HepG2 (cell line): ENCODE measurements at regions not wholly inside any gene's neighbourhood (a gene's known extent, or its start where the extent isn't known, plus 50 kb on each side); places are given as distances from the start of the nearest gene placed in this dataset.

ENCODE experiments used
- CTCF ChIP-seq: sonication (generic); formaldehyde crosslinking; IDR thresholded peaks from 2 replicates; pipeline ENCODE4 v1.5.0; 2020; ENCODE audit warnings: mild to moderate bottlenecking, missing genetic modification reagents, moderate library complexity
- DR1 ChIP-seq: sonication (generic); formaldehyde crosslinking; IDR thresholded peaks from 2 replicates; pipeline ENCODE4 v1.8.0; 2021; ENCODE audit warnings: mild to moderate bottlenecking, missing genetic modification reagents, inconsistent platforms
- FOXK2 ChIP-seq: fragments of 450-650 bp; IDR thresholded peaks from 2 replicates; pipeline ENCODE4 v1.6.1; 2016
- JUND ChIP-seq: sonication (generic); formaldehyde crosslinking; IDR thresholded peaks from 2 replicates; pipeline ENCODE4 v1.8.0; 2022; ENCODE audit warnings: mild to moderate bottlenecking, missing genetic modification reagents
- NFIC ChIP-seq: IDR thresholded peaks from 2 replicates; pipeline ENCODE4 v1.6.1; 2012; ENCODE audit warnings: mild to moderate bottlenecking, low read length, inconsistent platforms
- RAD51 ChIP-seq: fragments of 450-650 bp; IDR thresholded peaks from 2 replicates; pipeline ENCODE4 v1.6.1; 2016; ENCODE audit warnings: borderline replicate concordance
- RFX5 ChIP-seq: IDR thresholded peaks from 2 replicates; pipeline ENCODE4 v1.6.1; 2011; ENCODE audit warnings: low read depth, low read length, improper control_type of control experiment
- SP1 ChIP-seq, 2 experiments: fragments of 450-650 bp in 1 of 2; sonication (generic) in 1 of 2; formaldehyde crosslinking in 1 of 2; IDR thresholded peaks; 2 replicates each; pipeline versions ENCODE4 v1.4.0 to v1.6.1; 2016 to 2020; ENCODE audit warnings: missing genetic modification reagents in 1 of 2
- ZMYM4 ChIP-seq: sonication (generic); formaldehyde crosslinking; IDR thresholded peaks from 2 replicates; pipeline ENCODE4 v1.8.1; 2023; ENCODE audit warnings: mild to moderate bottlenecking, missing genetic modification reagents
- ZNF274 ChIP-seq: sonication (generic); formaldehyde crosslinking; IDR thresholded peaks from 2 replicates; pipeline ENCODE4 v1.5.1; 2020; ENCODE audit warnings: mild to moderate bottlenecking, missing genetic modification reagents
- ZNF3 ChIP-seq: IDR thresholded peaks from 2 replicates; pipeline ENCODE4 v1.7.0; 2017; ENCODE audit warnings: inconsistent platforms
- TF ChIP-seq, protein P1 (sequence below): sonication (generic); formaldehyde crosslinking; IDR thresholded peaks from 2 replicates; pipeline ENCODE4 v1.4.0; 2020; ENCODE audit warnings: missing genetic modification reagents, borderline replicate concordance
- TF ChIP-seq, protein P2 (sequence below): IDR thresholded peaks from 2 replicates; pipeline ENCODE4 v1.6.1; 2012; ENCODE audit warnings: inconsistent platforms
- TF ChIP-seq, protein P3 (sequence below), 2 experiments: sonication (generic) in 1 of 2; formaldehyde crosslinking in 1 of 2; IDR thresholded peaks; 2 replicates each; pipeline versions ENCODE4 v1.4.0 to v1.6.1; 2018 to 2020; ENCODE audit warnings: missing genetic modification reagents in 2 of 2, borderline replicate concordance in 1 of 2, low read depth in 1 of 2, mild to moderate bottlenecking in 1 of 2, missing biosample characterization in 1 of 2

GRCh38 chr13:28584873-28585381 is 74.0 kb upstream of the POMP start:
- TF ChIP-seq CTCF (CRISPR knock-in tag) (no peak), JUND (CRISPR knock-in tag) (no peak), RFX5 (no peak), SP1 (IDR thresholded peaks at IDR 0.05) (no peak), SP1 (CRISPR knock-in tag; IDR thresholded peaks at IDR 0.05) (no peak), DR1 (CRISPR knock-in tag) (no peak), RAD51 (no peak), ZNF274 (CRISPR knock-in tag) (no peak), ZNF3 (CRISPR knock-in tag) (no peak), NFIC (no peak), FOXK2 (no peak), ZMYM4 (CRISPR knock-in tag) (no peak)
- TF ChIP-seq, protein P1, sequence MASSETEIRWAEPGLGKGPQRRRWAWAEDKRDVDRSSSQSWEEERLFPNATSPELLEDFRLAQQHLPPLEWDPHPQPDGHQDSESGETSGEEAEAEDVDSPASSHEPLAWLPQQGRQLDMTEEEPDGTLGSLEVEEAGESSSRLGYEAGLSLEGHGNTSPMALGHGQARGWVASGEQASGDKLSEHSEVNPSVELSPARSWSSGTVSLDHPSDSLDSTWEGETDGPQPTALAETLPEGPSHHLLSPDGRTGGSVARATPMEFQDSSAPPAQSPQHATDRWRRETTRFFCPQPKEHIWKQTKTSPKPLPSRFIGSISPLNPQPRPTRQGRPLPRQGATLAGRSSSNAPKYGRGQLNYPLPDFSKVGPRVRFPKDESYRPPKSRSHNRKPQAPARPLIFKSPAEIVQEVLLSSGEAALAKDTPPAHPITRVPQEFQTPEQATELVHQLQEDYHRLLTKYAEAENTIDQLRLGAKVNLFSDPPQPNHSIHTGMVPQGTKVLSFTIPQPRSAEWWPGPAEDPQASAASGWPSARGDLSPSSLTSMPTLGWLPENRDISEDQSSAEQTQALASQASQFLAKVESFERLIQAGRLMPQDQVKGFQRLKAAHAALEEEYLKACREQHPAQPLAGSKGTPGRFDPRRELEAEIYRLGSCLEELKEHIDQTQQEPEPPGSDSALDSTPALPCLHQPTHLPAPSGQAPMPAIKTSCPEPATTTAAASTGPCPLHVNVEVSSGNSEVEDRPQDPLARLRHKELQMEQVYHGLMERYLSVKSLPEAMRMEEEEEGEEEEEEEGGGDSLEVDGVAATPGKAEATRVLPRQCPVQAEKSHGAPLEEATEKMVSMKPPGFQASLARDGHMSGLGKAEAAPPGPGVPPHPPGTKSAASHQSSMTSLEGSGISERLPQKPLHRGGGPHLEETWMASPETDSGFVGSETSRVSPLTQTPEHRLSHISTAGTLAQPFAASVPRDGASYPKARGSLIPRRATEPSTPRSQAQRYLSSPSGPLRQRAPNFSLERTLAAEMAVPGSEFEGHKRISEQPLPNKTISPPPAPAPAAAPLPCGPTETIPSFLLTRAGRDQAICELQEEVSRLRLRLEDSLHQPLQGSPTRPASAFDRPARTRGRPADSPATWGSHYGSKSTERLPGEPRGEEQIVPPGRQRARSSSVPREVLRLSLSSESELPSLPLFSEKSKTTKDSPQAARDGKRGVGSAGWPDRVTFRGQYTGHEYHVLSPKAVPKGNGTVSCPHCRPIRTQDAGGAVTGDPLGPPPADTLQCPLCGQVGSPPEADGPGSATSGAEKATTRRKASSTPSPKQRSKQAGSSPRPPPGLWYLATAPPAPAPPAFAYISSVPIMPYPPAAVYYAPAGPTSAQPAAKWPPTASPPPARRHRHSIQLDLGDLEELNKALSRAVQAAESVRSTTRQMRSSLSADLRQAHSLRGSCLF (CRISPR knock-in tag), result no peak
- TF ChIP-seq, protein P2, sequence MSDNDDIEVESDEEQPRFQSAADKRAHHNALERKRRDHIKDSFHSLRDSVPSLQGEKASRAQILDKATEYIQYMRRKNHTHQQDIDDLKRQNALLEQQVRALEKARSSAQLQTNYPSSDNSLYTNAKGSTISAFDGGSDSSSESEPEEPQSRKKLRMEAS, result no peak
- TF ChIP-seq, protein P3, sequence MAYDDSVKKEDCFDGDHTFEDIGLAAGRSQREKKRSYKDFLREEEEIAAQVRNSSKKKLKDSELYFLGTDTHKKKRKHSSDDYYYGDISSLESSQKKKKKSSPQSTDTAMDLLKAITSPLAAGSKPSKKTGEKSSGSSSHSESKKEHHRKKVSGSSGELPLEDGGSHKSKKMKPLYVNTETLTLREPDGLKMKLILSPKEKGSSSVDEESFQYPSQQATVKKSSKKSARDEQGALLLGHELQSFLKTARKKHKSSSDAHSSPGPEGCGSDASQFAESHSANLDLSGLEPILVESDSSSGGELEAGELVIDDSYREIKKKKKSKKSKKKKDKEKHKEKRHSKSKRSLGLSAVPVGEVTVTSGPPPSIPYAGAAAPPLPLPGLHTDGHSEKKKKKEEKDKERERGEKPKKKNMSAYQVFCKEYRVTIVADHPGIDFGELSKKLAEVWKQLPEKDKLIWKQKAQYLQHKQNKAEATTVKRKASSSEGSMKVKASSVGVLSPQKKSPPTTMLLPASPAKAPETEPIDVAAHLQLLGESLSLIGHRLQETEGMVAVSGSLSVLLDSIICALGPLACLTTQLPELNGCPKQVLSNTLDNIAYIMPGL (CRISPR knock-in tag; IDR thresholded peaks at IDR 0.05; ENCODE audit: borderline replicate concordance in 1 of 2, low read depth in 1 of 2), result no peak
